Hippocampal formation (tissue), 2 donors: ENCODE measurements at regions not wholly inside any gene's neighbourhood (a gene's known extent, or its start where the extent isn't known, plus 50 kb on each side); places are given as distances from the start of the nearest gene placed in this dataset.
"Not testable (repeated sequence)": the region's sequence is repeated elsewhere in the genome, so short reads cannot be mapped to it uniquely, and the experiment has no call there.

Experiments
- DNase-seq, 2 donors: peaks; one replicate each; lab custom pipeline; 2025; lab: John Stamatoyannopoulos, UW

- no peak for DNase-seq
Measured at GRCh38 chr7:119708891-119709290, 564.1 kb upstream of the KCND2 start.

GRCh38 chr7:119711104-119711503 lies 561.9 kb upstream of the KCND2 start:
- DNase-seq = no peak

- no peak for DNase-seq
Measured at GRCh38 chr7:119712886-119713462, 560.0 kb upstream of the KCND2 start.

- no peak for DNase-seq
Measured at GRCh38 chr7:119713606-119714005, 559.4 kb upstream of the KCND2 start.

- no peak for DNase-seq
Measured at GRCh38 chr7:119720541-119720940, 552.4 kb upstream of the KCND2 start.

- no peak for DNase-seq
Measured at GRCh38 chr7:119724041-119724792, 548.8 kb upstream of the KCND2 start.

- no peak for DNase-seq
Measured at GRCh38 chr7:119733127-119733879, 539.7 kb upstream of the KCND2 start.

- DNase-seq = no peak
Measured at GRCh38 chr7:119737390-119737789, 535.6 kb upstream of the KCND2 start.

- not testable (repeated sequence) for DNase-seq
Measured at GRCh38 chr7:119745280-119745679, 527.7 kb upstream of the KCND2 start.

GRCh38 chr7:119748251-119748860 lies 524.6 kb upstream of the KCND2 start:
- DNase-seq = peak in 1 of 2 donors; percentile 2

GRCh38 chr7:119748991-119749390 lies 524.0 kb upstream of the KCND2 start:
- DNase-seq = no peak

- no peak for DNase-seq
Measured at GRCh38 chr7:119756687-119757086, 516.3 kb upstream of the KCND2 start.

- DNase-seq = no peak
Measured at GRCh38 chr7:119758254-119758653, 514.7 kb upstream of the KCND2 start.

- no peak for DNase-seq
Measured at GRCh38 chr7:119761776-119762175, 511.2 kb upstream of the KCND2 start.

- DNase-seq = no peak
Measured at GRCh38 chr7:119782286-119782685, 490.7 kb upstream of the KCND2 start.

GRCh38 chr7:119783799-119784198 lies 489.2 kb upstream of the KCND2 start:
- no peak for DNase-seq

- DNase-seq = no peak
Measured at GRCh38 chr7:119802147-119802546, 470.8 kb upstream of the KCND2 start.

- DNase-seq = no peak
Measured at GRCh38 chr7:119825091-119825655, 447.8 kb upstream of the KCND2 start.

- DNase-seq = no peak
Measured at GRCh38 chr7:119826547-119826946, 446.4 kb upstream of the KCND2 start.

GRCh38 chr7:119838444-119838843 lies 434.5 kb upstream of the KCND2 start:
- no peak for DNase-seq

- DNase-seq = no peak
Measured at GRCh38 chr7:119842337-119842736, 430.6 kb upstream of the KCND2 start.

- DNase-seq = no peak
Measured at GRCh38 chr7:119842786-119843185, 430.2 kb upstream of the KCND2 start.
